Panc1 (cell line): ENCODE measurements at regions not wholly inside any gene's neighbourhood (a gene's known extent, or its start where the extent isn't known, plus 50 kb on each side); places are given as distances from the start of the nearest gene placed in this dataset.

Source experiments
- ATAC-seq: fragments of 200-7000 bp; cut with Tn5 transposase; 2 replicates; pipeline ENCODE4 v1.9.1; 2020; ENCODE audit warnings: mild to moderate bottlenecking, moderate library complexity
- BruUV-seq: library from RNA; stranded (reverse); fragments of 400-500 nt; replicated peaks from 2 replicates; lab custom pipeline; 2021; lab: Mats Ljungman, UMichigan
- CTCF ChIA-PET: fragments of 300-600 bp; sonication (Branson Sonifier 250); formaldehyde crosslinking; loops from one replicate; lab custom pipeline; 2022; ENCODE audit warnings: antibody characterized with exemption; lab: Charles Lee
- POLR2A ChIA-PET: fragments of 300-600 bp; sonication (Branson Sonifier 250); formaldehyde crosslinking; loops from one replicate; lab custom pipeline; 2022; ENCODE audit warnings: antibody characterized with exemption; lab: Charles Lee
- DNase-seq: peaks from one replicate; pipeline ENCODE4 v3.0.0-alpha.2; 2010; ENCODE audit warnings: low read depth, low spot score
- H3K27ac ChIP-seq: 2 replicates; pipeline ENCODE4 v1.5.1; 2011; ENCODE audit warnings: mild to moderate bottlenecking, low read length, inconsistent platforms
- H3K27me3 ChIP-seq: fragments of 200-500 bp; sonication (Bioruptor generic); 2 replicates; pipeline ENCODE4 v1.6.0; 2014; ENCODE audit warnings: low read length, inconsistent platforms; ENCODE audit not compliant: control insufficient read depth, insufficient read depth
- H3K36me3 ChIP-seq: fragments of 200-500 bp; sonication (Bioruptor generic); 2 replicates; pipeline ENCODE4 v1.5.1; 2014; ENCODE audit warnings: inconsistent platforms, mild to moderate bottlenecking, low read length, moderate library complexity; ENCODE audit not compliant: control insufficient read depth, insufficient read depth
- H3K4me1 ChIP-seq: 2 replicates; pipeline ENCODE4 v1.5.1; 2011; ENCODE audit warnings: inconsistent platforms, mild to moderate bottlenecking, low read length, moderate library complexity; ENCODE audit not compliant: control insufficient read depth, insufficient read depth
- H3K4me3 ChIP-seq, 2 experiments: 2 replicates each; pipeline ENCODE4 v1.5.1; 2011 to 2012; ENCODE audit warnings: low read depth in 2 of 2, low read length in 2 of 2, mild to moderate bottlenecking in 2 of 2, inconsistent platforms in 1 of 2, moderate library complexity in 1 of 2
- H3K9me3 ChIP-seq: fragments of 200-500 bp; sonication (Bioruptor generic); 2 replicates; pipeline ENCODE4 v1.5.1; 2014; ENCODE audit warnings: low read depth, mild to moderate bottlenecking, inconsistent platforms, low read length, moderate library complexity; ENCODE audit not compliant: control insufficient read depth, insufficient read depth
- POLR2AphosphoS5 ChIP-seq: IDR thresholded peaks from 2 replicates; pipeline ENCODE4 v1.6.1; 2012; ENCODE audit warnings: mild to moderate bottlenecking, low read depth, low read length, moderate library complexity
- SIN3A ChIP-seq: IDR thresholded peaks from 2 replicates; pipeline ENCODE4 v1.6.1; 2012; ENCODE audit warnings: low read depth, mild to moderate bottlenecking, low read length, moderate library complexity, borderline replicate concordance; ENCODE audit not compliant: insufficient read depth
- TCF7L2 ChIP-seq: IDR thresholded peaks from 2 replicates; pipeline ENCODE4 v1.6.1; 2011; ENCODE audit warnings: mild to moderate bottlenecking, low read depth, low read length, inconsistent platforms
- in situ Hi-C: cut with HindIII; loops from 2 replicates; pipeline ENCODE4 v1.10.0; 2016; ENCODE audit warnings: low sequenced_read_pairs, low pct_unique_long_range_greater_than_20kb
- intact Hi-C: fragments of 100-400 bp; cut with micrococcal nuclease; formaldehyde crosslinking; loops from one replicate; pipeline ENCODE4 v1.10.0; 2022; ENCODE audit not compliant: unreplicated experiment
- TF ChIP-seq, protein P1 (sequence below), 2 experiments: IDR thresholded peaks; 2 replicates each; pipeline ENCODE4 v1.6.1; 2011 to 2012; ENCODE audit warnings: low read depth in 2 of 2, control low read depth in 1 of 2, low read length in 1 of 2, mild to moderate bottlenecking in 1 of 2, moderate library complexity in 1 of 2; ENCODE audit not compliant: insufficient read depth in 1 of 2
- TF ChIP-seq, protein P2 (sequence below): fragments of 450-650 bp; IDR thresholded peaks from 2 replicates; pipeline ENCODE4 v1.5.1; 2017; ENCODE audit warnings: mild to moderate bottlenecking

DNA sequence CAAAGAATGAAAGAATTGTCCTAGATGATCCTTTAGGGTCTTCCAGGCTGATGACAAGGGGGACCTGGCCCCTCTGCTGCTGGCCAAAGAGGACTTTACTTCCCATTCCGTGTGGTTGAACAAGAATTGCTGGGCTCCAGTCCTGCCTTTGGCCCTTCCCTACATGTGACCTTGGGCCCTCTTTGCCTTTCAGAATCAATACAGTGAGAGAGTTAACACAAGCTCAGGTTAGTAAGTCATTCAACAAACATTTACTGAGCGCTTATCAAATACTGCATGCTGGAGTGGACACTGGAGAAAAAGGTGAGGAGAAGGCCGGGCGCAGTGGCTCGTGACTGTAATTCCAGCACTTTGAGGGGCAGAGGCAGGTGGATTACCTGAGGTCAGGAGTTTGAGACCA is 113.1 kb downstream of the C9orf50 start:
- no TSS peak for BruUV-seq
- intact Hi-C loops, result no loop called here
- ChIA-PET CTCF (no interaction called here), POLR2A (no interaction called here)
- Histone ChIP-seq H3K4me3 (no peak overlapping the region), H3K27me3 (no peaks in the 10 kb centered on the region), H3K4me1 (peaks cover 14% of the 10 kb centered on the region), H3K9me3 (no peaks in the 10 kb centered on the region), H3K27ac (no peak overlapping the region), H3K36me3 (no peaks in the 10 kb centered on the region)
- DNase-seq (no peak), ATAC-seq (no peak)
- TF ChIP-seq, protein P1, sequence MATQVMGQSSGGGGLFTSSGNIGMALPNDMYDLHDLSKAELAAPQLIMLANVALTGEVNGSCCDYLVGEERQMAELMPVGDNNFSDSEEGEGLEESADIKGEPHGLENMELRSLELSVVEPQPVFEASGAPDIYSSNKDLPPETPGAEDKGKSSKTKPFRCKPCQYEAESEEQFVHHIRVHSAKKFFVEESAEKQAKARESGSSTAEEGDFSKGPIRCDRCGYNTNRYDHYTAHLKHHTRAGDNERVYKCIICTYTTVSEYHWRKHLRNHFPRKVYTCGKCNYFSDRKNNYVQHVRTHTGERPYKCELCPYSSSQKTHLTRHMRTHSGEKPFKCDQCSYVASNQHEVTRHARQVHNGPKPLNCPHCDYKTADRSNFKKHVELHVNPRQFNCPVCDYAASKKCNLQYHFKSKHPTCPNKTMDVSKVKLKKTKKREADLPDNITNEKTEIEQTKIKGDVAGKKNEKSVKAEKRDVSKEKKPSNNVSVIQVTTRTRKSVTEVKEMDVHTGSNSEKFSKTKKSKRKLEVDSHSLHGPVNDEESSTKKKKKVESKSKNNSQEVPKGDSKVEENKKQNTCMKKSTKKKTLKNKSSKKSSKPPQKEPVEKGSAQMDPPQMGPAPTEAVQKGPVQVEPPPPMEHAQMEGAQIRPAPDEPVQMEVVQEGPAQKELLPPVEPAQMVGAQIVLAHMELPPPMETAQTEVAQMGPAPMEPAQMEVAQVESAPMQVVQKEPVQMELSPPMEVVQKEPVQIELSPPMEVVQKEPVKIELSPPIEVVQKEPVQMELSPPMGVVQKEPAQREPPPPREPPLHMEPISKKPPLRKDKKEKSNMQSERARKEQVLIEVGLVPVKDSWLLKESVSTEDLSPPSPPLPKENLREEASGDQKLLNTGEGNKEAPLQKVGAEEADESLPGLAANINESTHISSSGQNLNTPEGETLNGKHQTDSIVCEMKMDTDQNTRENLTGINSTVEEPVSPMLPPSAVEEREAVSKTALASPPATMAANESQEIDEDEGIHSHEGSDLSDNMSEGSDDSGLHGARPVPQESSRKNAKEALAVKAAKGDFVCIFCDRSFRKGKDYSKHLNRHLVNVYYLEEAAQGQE (IDR thresholded peaks at IDR 0.05; ENCODE audit: insufficient read depth in 1 of 2, low read depth in 2 of 2, low read length in 1 of 2), result no peak
- TF ChIP-seq SIN3A (no peak), TCF7L2 (no peak), POLR2AphosphoS5 (no peak)
- TF ChIP-seq, protein P2, sequence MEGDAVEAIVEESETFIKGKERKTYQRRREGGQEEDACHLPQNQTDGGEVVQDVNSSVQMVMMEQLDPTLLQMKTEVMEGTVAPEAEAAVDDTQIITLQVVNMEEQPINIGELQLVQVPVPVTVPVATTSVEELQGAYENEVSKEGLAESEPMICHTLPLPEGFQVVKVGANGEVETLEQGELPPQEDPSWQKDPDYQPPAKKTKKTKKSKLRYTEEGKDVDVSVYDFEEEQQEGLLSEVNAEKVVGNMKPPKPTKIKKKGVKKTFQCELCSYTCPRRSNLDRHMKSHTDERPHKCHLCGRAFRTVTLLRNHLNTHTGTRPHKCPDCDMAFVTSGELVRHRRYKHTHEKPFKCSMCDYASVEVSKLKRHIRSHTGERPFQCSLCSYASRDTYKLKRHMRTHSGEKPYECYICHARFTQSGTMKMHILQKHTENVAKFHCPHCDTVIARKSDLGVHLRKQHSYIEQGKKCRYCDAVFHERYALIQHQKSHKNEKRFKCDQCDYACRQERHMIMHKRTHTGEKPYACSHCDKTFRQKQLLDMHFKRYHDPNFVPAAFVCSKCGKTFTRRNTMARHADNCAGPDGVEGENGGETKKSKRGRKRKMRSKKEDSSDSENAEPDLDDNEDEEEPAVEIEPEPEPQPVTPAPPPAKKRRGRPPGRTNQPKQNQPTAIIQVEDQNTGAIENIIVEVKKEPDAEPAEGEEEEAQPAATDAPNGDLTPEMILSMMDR, result no peak
- in situ Hi-C loops, result no loop called here

DNA sequence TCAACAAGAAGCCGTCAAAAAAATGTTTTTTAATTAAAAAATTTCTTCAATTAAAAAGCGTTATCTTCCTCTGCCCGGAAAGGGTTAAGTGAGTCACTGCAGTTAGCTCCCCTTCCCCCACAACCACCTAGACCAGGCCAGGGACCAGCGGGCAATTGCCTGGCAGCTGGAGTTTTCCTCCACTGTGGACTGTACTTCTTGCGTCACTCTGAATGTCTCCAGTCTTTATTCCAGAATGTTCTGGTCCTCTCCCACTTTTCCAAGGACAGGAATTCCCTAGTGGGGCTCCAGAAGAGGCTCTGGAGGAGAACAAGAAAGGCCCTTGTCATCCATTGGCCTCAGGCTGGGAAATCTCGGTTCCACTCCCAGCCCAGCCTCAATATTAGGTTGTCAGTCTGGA is 114.0 kb downstream of the C9orf50 start:
- DNase-seq (no peak), ATAC-seq (no peak)
- in situ Hi-C loops, result no loop called here
- Histone ChIP-seq H3K4me1 (peaks cover 16% of the 10 kb centered on the region), H3K27me3 (no peaks in the 10 kb centered on the region), H3K4me3 (no peak overlapping the region), H3K36me3 (no peaks in the 10 kb centered on the region), H3K9me3 (no peaks in the 10 kb centered on the region), H3K27ac (0 out of 2 replicates have a peak overlapping the region, but pooled peaks have one; percentile 25)
- no TSS peak for BruUV-seq
- POLR2A ChIA-PET, result interaction anchor here (0.6 kb wide), 1 partner anchor 335 kb away, joined by 6 read pairs; no protein-coding TSS in a partner anchor
- intact Hi-C loops, result no loop called here
- CTCF ChIA-PET, result no interaction called here
- TF ChIP-seq, protein P1 (IDR thresholded peaks at IDR 0.05; ENCODE audit: insufficient read depth in 1 of 2, low read depth in 2 of 2, low read length in 1 of 2), result no peak
- no peak for TF ChIP-seq SIN3A
- TF ChIP-seq, protein P2, result no peak
- no peak for TF ChIP-seq TCF7L2
- TF ChIP-seq POLR2AphosphoS5, result no peak
